Limb (tissue), 2 donors: ENCODE measurements at regions not wholly inside any gene's neighbourhood (a gene's known extent, or its start where the extent isn't known, plus 50 kb on each side); places are given as distances from the start of the nearest gene placed in this dataset.
"Not testable (repeated sequence)": the region's sequence is repeated elsewhere in the genome, so short reads cannot be mapped to it uniquely, and the experiment has no call there.

Experiments used
- DNase-seq, 2 donors: peaks; one replicate each; pipeline ENCODE4 v3.0.0-alpha.2; 2016; ENCODE audit errors: extremely low spot score in 2 of 2

GRCh38 chr3:161600173-161600572 lies 103.6 kb downstream of the OTOL1 start:
- DNase-seq: no peak

DNA sequence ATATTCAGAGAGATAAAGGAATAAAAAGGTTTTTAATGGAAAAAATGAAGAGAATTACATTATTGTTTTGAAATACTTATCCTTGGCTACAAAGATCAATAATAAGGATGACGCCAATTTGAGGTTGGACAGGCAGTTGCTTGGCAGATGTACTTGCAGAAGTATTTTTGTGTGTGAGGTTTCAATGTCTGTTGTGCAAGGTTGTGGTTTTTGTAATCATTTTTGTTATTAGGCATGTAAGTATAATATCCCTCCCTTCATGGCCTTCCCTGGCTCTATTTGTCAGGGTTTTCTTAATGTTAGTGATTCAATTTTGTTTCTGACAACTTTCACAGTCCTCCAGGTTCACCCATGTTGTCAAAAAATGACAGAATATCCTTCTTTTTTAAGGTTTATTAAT lies 105.9 kb downstream of the OTOL1 start:
- DNase-seq: no peak

- DNase-seq: no peak
Observed at GRCh38 chr3:161602918-161603317, 106.3 kb downstream of the OTOL1 start.

DNA sequence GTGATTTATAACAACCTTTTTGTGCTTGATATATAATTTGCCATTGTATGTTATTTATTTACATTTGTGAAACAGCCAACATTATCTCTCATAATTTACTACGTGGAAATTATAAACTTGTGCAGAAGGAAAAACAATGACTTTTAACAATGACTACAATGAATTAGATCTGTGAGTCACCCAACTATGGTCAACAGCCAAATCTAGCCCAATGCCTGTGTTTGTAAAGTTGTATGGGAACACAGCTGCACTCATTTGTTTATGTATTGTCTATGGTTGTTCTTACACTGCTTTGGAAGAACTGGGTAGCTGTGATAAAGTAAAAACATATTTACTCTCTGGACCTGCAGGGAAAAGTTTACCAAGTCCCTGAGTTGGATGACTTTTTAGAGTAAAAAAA lies 110.4 kb downstream of the OTOL1 start:
- DNase-seq: no peak

DNA sequence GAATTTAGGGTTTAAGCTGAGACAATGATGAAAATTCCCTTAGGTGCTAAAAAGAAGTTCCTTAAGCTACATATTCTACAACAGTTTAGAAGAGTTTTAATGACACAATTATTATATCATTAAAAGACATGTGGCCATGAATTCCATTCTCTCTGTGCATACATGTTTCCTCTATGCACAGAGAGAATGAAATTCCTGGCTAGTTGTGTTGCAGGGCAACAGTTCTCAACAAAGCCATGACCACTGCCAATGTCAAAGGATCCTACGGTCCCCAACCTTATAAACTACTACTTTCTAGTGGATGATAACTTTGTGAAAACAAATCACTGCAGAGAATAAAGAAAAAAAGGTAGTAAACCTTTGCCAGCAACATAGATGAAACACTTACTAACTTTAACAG lies 122.7 kb downstream of the OTOL1 start:
- DNase-seq: no peak

- peak in 1 of 2 donors; percentile 16 for DNase-seq
Observed at GRCh38 chr3:161630794-161631193, 134.2 kb downstream of the OTOL1 start.

- DNase-seq: no peak
Observed at GRCh38 chr3:161631536-161631935, 134.9 kb downstream of the OTOL1 start.

GRCh38 chr3:161637559-161637958 lies 141.0 kb downstream of the OTOL1 start:
- DNase-seq: no peak

GRCh38 chr3:161639095-161639494 lies 142.5 kb downstream of the OTOL1 start:
- not testable (repeated sequence) for DNase-seq

DNA sequence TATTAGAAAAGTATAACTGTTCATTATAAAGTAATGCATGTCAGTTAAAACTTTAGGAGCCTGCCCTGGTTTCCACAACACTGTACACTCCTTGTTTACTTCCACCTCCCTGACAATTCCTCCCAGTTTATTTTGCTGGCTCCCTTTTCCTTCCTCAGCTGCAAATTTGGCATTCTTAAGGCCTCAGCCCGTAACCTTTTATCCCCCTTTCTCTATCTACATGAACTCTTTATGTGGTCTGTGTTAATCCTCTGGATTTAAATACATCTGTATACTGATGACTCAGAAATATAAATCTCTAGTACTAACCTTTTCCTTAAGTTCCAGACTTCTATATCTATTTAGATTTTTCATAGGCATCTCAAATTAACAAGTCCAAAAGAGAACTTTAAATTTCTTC lies 143.6 kb downstream of the OTOL1 start:
- no peak for DNase-seq

DNA sequence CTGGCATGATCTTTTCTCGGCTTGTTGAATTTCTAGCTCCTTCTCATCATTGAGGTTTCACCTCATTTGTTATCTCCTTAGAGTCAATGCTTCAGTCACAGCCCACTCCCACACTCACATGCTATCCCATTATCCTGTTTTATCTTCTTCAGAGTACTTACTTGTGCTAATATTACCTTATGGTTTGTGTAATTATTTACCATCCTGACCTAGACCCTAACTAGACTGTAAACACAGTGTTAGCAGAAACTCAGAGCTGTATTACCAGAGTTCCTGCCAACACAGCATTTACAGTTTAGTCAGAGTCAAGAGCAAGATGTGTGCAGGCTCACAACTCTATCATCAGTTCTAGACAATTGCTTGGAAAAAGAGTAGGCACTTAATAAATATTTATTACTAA lies 144.7 kb downstream of the OTOL1 start:
- DNase-seq: no peak

- peak in 1 of 2 donors; percentile 73 for DNase-seq
Observed at GRCh38 chr3:161644891-161645635, 148.5 kb downstream of the OTOL1 start.

- no peak for DNase-seq
Observed at GRCh38 chr3:161647936-161648470, 151.4 kb downstream of the OTOL1 start.

DNA sequence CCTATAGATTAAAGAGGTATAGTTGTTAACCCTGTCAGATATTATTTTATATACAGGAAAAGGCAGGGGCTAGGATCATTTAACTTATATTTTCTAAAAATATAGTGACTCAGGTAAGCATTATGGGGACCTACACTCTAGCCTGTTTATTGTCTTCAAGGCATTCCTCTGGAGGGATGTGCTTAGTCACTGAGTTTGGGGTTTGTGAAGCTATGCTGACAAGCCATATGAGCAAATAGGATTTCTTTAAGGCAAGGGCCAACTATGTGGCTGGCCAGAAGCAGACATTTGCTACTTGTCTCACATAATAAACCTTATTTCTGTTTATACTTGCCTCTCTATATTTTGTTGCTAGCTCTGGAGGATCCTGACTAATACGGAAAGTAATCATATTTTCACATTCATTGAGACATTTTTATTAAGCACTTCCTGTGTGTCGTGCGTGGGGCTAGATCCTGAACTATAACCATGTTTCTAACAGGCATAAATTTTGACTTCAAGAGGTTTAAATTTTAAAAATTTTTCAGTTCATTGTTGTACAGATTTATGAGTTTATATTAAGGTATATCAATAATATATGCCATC lies 153.4 kb downstream of the OTOL1 start:
- DNase-seq: no peak

- no peak for DNase-seq
Observed at GRCh38 chr3:161657786-161658185, 161.2 kb downstream of the OTOL1 start.

DNA sequence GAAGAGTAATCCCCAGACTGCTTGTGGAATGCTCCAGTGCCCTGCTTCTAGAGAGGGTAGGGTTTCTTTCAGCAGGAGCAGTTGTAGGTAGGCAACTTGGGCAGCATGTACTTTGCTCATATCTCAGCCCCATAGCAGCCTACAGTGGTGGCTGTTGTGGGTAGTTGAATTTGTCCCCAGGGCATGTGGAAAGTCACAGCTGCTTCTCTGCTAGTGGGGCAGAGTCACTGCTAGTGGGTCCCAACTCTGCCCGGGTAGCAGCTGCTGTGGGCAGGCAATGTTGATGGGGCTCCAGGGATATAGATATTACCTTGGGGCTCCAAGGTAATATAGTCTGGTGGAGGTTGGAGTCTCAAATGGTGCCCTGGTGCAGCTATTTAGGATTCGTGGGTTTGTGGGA lies 174.5 kb downstream of the OTOL1 start:
- DNase-seq: no peak

- no peak for DNase-seq
Observed at GRCh38 chr3:161672478-161672877, 175.9 kb downstream of the OTOL1 start.

GRCh38 chr3:161673866-161674265 lies 177.3 kb downstream of the OTOL1 start:
- DNase-seq: no peak

DNA sequence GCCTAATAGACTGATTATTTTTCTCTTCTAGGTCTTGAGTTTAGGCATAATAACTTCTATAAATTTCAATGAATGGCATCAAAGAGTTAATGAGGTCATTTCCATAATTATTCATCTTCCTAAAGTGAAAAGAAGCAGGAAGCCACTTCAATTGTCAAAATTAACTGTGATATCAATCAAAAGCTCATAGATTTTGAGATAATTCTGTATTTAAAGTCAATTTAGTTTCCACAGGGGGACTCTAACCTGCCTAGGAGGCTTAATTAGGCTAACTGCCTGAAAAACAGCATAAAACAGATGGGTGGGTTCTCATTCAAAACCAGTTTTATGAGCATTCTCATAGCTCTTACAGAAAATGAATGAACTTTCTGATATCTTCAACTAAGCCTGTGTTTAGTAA lies 177.8 kb downstream of the OTOL1 start:
- DNase-seq: no peak

DNA sequence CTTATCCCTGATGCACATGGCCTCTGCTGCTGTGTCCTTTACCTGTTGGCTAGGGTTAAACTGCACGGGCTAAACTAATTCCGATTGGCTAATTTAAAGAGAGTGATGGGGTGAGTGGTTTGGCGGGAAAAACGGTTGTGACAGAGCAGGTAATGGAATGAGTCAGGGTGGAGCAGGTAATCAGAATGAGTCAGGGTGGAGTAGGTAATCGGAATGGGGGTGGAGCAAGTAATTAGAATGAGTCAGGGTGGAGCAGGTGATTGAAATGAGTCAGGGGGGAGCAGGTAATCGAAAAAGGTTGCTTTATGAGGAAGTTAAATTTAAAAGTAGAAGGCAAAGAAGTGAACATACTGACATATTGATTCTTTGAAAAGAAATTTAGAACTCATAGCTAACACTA lies 185.2 kb downstream of the OTOL1 start:
- DNase-seq: not testable (repeated sequence)

- no peak for DNase-seq
Observed at GRCh38 chr3:161682715-161683114, 186.1 kb downstream of the OTOL1 start.

DNA sequence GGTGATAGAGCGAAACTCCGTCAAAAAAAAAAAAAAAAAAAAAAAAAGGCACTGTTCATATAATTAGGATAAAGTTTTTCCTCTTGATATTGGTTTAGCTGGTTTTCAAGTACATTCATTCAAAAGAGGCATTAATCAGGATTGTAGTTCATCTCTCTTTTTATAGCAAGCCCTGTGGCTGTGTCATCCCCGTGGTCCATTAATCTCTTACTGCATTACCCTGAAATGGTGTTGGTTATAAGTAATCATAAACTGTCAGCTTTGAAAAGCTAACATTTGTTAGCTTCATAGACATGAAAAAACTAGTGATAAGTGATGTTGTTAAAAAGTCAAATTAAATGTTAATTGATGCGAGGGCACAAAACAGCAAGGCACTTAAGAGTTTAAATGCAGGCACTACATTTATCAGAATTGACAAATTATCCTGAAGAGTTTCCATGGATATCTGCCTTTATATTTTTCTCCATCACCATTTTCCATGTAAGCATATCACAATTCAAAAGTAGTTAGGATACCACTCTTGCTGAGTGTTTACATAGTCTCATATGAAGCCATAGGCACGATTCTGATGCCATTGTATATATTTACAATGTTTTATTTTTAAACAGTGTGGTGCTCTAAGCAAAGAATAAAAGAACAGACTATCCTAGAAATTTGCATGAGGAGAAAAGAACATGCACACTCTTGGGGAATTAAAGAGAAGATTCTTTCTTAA lies 193.1 kb downstream of the OTOL1 start:
- DNase-seq: no peak

GRCh38 chr3:161690299-161690620 lies 193.7 kb downstream of the OTOL1 start:
- DNase-seq: no peak
